GM23338 (cell line): ENCODE measurements at regions not wholly inside any gene's neighbourhood (a gene's known extent, or its start where the extent isn't known, plus 50 kb on each side); places are given as distances from the start of the nearest gene placed in this dataset.

ENCODE experiments used
- ATAC-seq: fragments of 200-7000 bp; cut with Tn5 transposase; 3 replicates; pipeline ENCODE4 v1.9.1; 2020
- DNase-seq: peaks from one replicate; pipeline ENCODE4 v3.0.0-alpha.2; 2015; ENCODE audit warnings: low spot score
- H2AFZ ChIP-seq: fragments of 200-600 bp; sonication (generic); 2 replicates; pipeline ENCODE4 v1.8.0; 2016; ENCODE audit warnings: antibody characterized with exemption, mild to moderate bottlenecking, moderate library complexity
- H3F3A ChIP-seq: fragments of 200-600 bp; sonication (generic); replicated peaks from 2 replicates; pipeline ENCODE4 v1.8.0; 2017; ENCODE audit warnings: antibody characterized with exemption, mixed run types, low read depth
- H3K27ac ChIP-seq: fragments of 200-600 bp; sonication (generic); 2 replicates; pipeline ENCODE4 v1.6.1; 2016; ENCODE audit warnings: low read depth
- H3K27me3 ChIP-seq: fragments of 200-600 bp; sonication (generic); 2 replicates; pipeline ENCODE4 v1.8.0; 2016; ENCODE audit warnings: mild to moderate bottlenecking, mixed run types, moderate library complexity; ENCODE audit not compliant: insufficient read depth
- H3K36me3 ChIP-seq: fragments of 200-600 bp; sonication (generic); 2 replicates; pipeline ENCODE4 v1.8.0; 2016; ENCODE audit warnings: mild to moderate bottlenecking; ENCODE audit not compliant: insufficient read depth
- H3K4me1 ChIP-seq: fragments of 200-600 bp; sonication (generic); 2 replicates; pipeline ENCODE4 v1.8.0; 2016; ENCODE audit warnings: mild to moderate bottlenecking, moderate library complexity; ENCODE audit not compliant: insufficient read depth
- H3K4me2 ChIP-seq: fragments of 200-600 bp; sonication (generic); 2 replicates; pipeline ENCODE4 v1.7.1; 2017; ENCODE audit warnings: mixed run types
- H3K4me3 ChIP-seq: fragments of 200-600 bp; sonication (generic); 2 replicates; pipeline ENCODE4 v1.6.1; 2016; ENCODE audit warnings: mixed run types
- H3K79me2 ChIP-seq: fragments of 200-600 bp; sonication (generic); replicated peaks from 2 replicates; pipeline ENCODE4 v1.8.0; 2017; ENCODE audit warnings: mild to moderate bottlenecking; ENCODE audit not compliant: insufficient read depth
- H3K9me2 ChIP-seq: fragments of 200-600 bp; sonication (generic); 2 replicates; pipeline ENCODE4 v1.8.0; 2017; ENCODE audit not compliant: insufficient read depth
- H4K20me1 ChIP-seq: fragments of 200-600 bp; sonication (generic); replicated peaks from 2 replicates; pipeline ENCODE4 v1.8.0; 2017; ENCODE audit warnings: mild to moderate bottlenecking; ENCODE audit not compliant: insufficient read depth
- H3K27ac Mint-ChIP-seq: 2 replicates; pipeline ENCODE4 v1.8.0; 2020; ENCODE audit warnings: inconsistent platforms, mild to moderate bottlenecking, moderate library complexity, mixed read lengths
- H3K27me3 Mint-ChIP-seq: 3 replicates; pipeline ENCODE4 v1.8.0; 2022; ENCODE audit warnings: low read depth, mild to moderate bottlenecking, moderate library complexity, mixed read lengths, inconsistent platforms; ENCODE audit not compliant: insufficient read depth, poor library complexity
- H3K36me3 Mint-ChIP-seq: 3 replicates; pipeline ENCODE4 v1.8.0; 2021; ENCODE audit warnings: low read depth, mild to moderate bottlenecking, inconsistent platforms, moderate library complexity, mixed read lengths
- H3K4me1 Mint-ChIP-seq: 3 replicates; pipeline ENCODE4 v1.8.0; 2020; ENCODE audit warnings: mild to moderate bottlenecking, inconsistent platforms, mixed read lengths
- H3K4me3 Mint-ChIP-seq: 3 replicates; pipeline ENCODE4 v1.8.0; 2021; ENCODE audit warnings: moderate library complexity, mild to moderate bottlenecking, inconsistent platforms, mixed read lengths
- H3K9me3 Mint-ChIP-seq: 3 replicates; pipeline ENCODE4 v1.8.0; 2020; ENCODE audit warnings: moderate library complexity, mild to moderate bottlenecking, inconsistent platforms, mixed read lengths
- STAT1 ChIP-seq: IDR thresholded peaks from one replicate; pipeline ENCODE4 v1.6.1; 2016; ENCODE audit warnings: antibody characterized with exemption; ENCODE audit not compliant: unreplicated experiment
- ZNF331 ChIP-seq: fragments of 250-450 bp; sonication (Bioruptor Pico); IDR thresholded peaks from 2 replicates; pipeline ENCODE4 v1.5.0; 2020; ENCODE audit warnings: low read depth, mild to moderate bottlenecking, moderate library complexity
- TF ChIP-seq, protein P1 (sequence below), 2 experiments: fragments of 200-600 bp in 1 of 2; sonication (generic) in 1 of 2; conservative IDR thresholded peaks; 2 replicates each; pipeline versions ENCODE4 v1.5.1 to v1.6.1; 2016 to 2017; ENCODE audit warnings: antibody characterized with exemption in 2 of 2, low read depth in 2 of 2, mild to moderate bottlenecking in 2 of 2, moderate library complexity in 1 of 2
- TF ChIP-seq, protein P2 (sequence below): fragments of 250-450 bp; sonication (Bioruptor Pico); IDR thresholded peaks from 2 replicates; pipeline ENCODE4 v1.5.0; 2020; ENCODE audit warnings: mild to moderate bottlenecking, moderate library complexity

DNA sequence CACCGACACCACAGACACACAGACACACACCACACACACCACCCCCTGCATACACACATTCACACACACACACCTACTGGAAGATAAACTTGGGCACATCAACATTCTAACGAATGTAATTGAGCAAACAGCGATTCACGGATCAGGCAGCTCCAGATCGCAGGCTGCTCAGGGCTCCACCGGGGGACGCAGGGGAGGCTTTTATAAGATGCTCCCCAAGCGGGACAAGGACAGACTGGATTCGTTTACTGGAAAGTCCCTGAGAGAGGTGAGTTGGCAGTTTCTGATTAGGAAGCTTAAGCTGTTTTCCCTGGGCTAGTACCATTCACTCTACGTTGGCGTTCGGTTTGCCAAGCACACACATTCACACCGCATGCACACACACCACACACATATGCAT lies 281.3 kb downstream of the IRF8 start:
- H2AFZ ChIP-seq: no peak overlapping the region
- no peaks in the 10 kb centered on the region for H3F3A ChIP-seq
- no peaks in the 10 kb centered on the region for H3K27me3 ChIP-seq
- DNase-seq: no peak
- H3K79me2 ChIP-seq: no peaks in the 10 kb centered on the region
- H3K4me3 Mint-ChIP-seq: no peak overlapping the region
- TF ChIP-seq, protein P1, sequence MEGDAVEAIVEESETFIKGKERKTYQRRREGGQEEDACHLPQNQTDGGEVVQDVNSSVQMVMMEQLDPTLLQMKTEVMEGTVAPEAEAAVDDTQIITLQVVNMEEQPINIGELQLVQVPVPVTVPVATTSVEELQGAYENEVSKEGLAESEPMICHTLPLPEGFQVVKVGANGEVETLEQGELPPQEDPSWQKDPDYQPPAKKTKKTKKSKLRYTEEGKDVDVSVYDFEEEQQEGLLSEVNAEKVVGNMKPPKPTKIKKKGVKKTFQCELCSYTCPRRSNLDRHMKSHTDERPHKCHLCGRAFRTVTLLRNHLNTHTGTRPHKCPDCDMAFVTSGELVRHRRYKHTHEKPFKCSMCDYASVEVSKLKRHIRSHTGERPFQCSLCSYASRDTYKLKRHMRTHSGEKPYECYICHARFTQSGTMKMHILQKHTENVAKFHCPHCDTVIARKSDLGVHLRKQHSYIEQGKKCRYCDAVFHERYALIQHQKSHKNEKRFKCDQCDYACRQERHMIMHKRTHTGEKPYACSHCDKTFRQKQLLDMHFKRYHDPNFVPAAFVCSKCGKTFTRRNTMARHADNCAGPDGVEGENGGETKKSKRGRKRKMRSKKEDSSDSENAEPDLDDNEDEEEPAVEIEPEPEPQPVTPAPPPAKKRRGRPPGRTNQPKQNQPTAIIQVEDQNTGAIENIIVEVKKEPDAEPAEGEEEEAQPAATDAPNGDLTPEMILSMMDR (conservative IDR thresholded peaks at IDR 0.05; ENCODE audit: low read depth in 2 of 2): peak in 1 of 2 experiments; percentile 15; a peak in 1 of 4 replicates
- TF ChIP-seq ZNF331 (CRISPR knock-in tag) (no peak), STAT1 (no peak)
- no peaks in the 10 kb centered on the region for H4K20me1 ChIP-seq
- no peaks in the 10 kb centered on the region for H3K9me2 ChIP-seq
- H3K36me3 Mint-ChIP-seq: no peaks in the 10 kb centered on the region
- no peaks in the 10 kb centered on the region; the same call in 1 of the 3 replicates for H3K9me3 Mint-ChIP-seq
- H3K36me3 ChIP-seq: no peaks in the 10 kb centered on the region
- no peak overlapping the region for H3K4me3 ChIP-seq
- no peaks in the 10 kb centered on the region for H3K4me1 ChIP-seq
- no peak overlapping the region for H3K4me2 ChIP-seq
- no peak overlapping the region for H3K27ac ChIP-seq
- ATAC-seq: peak; percentile 36; the same call in 2 of the 3 replicates
- no peaks in the 10 kb centered on the region for H3K4me1 Mint-ChIP-seq
- no peak overlapping the region for H3K27ac Mint-ChIP-seq
- no peaks in the 10 kb centered on the region for H3K27me3 Mint-ChIP-seq

DNA sequence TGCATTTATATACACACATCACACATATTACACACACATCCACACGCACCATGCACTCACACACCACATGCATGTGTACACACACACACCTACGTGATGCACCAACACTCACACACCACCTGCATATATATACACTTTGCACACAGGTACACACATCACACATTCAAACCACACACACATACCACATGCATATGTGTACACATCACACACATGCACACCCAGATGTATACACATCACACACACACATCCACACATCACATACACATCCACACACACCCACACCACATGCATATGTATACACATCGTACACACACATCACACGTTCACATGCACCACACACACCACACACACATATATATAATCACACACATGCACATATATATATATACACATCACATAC lies 281.8 kb downstream of the IRF8 start:
- Mint-ChIP-seq H3K4me3 (no peak overlapping the region), H3K9me3 (no peaks in the 10 kb centered on the region; the same call in 1 of the 3 replicates), H3K27me3 (no peaks in the 10 kb centered on the region), H3K4me1 (no peaks in the 10 kb centered on the region), H3K27ac (no peak overlapping the region), H3K36me3 (no peaks in the 10 kb centered on the region)
- Histone ChIP-seq H3K79me2 (no peaks in the 10 kb centered on the region), H4K20me1 (no peaks in the 10 kb centered on the region), H3K27ac (no peak overlapping the region), H2AFZ (no peak overlapping the region), H3K4me3 (no peak overlapping the region), H3F3A (no peaks in the 10 kb centered on the region), H3K4me1 (no peaks in the 10 kb centered on the region), H3K9me2 (no peaks in the 10 kb centered on the region), H3K27me3 (no peaks in the 10 kb centered on the region), H3K4me2 (no peak overlapping the region), H3K36me3 (no peaks in the 10 kb centered on the region)
- no peak for DNase-seq
- TF ChIP-seq, protein P2, sequence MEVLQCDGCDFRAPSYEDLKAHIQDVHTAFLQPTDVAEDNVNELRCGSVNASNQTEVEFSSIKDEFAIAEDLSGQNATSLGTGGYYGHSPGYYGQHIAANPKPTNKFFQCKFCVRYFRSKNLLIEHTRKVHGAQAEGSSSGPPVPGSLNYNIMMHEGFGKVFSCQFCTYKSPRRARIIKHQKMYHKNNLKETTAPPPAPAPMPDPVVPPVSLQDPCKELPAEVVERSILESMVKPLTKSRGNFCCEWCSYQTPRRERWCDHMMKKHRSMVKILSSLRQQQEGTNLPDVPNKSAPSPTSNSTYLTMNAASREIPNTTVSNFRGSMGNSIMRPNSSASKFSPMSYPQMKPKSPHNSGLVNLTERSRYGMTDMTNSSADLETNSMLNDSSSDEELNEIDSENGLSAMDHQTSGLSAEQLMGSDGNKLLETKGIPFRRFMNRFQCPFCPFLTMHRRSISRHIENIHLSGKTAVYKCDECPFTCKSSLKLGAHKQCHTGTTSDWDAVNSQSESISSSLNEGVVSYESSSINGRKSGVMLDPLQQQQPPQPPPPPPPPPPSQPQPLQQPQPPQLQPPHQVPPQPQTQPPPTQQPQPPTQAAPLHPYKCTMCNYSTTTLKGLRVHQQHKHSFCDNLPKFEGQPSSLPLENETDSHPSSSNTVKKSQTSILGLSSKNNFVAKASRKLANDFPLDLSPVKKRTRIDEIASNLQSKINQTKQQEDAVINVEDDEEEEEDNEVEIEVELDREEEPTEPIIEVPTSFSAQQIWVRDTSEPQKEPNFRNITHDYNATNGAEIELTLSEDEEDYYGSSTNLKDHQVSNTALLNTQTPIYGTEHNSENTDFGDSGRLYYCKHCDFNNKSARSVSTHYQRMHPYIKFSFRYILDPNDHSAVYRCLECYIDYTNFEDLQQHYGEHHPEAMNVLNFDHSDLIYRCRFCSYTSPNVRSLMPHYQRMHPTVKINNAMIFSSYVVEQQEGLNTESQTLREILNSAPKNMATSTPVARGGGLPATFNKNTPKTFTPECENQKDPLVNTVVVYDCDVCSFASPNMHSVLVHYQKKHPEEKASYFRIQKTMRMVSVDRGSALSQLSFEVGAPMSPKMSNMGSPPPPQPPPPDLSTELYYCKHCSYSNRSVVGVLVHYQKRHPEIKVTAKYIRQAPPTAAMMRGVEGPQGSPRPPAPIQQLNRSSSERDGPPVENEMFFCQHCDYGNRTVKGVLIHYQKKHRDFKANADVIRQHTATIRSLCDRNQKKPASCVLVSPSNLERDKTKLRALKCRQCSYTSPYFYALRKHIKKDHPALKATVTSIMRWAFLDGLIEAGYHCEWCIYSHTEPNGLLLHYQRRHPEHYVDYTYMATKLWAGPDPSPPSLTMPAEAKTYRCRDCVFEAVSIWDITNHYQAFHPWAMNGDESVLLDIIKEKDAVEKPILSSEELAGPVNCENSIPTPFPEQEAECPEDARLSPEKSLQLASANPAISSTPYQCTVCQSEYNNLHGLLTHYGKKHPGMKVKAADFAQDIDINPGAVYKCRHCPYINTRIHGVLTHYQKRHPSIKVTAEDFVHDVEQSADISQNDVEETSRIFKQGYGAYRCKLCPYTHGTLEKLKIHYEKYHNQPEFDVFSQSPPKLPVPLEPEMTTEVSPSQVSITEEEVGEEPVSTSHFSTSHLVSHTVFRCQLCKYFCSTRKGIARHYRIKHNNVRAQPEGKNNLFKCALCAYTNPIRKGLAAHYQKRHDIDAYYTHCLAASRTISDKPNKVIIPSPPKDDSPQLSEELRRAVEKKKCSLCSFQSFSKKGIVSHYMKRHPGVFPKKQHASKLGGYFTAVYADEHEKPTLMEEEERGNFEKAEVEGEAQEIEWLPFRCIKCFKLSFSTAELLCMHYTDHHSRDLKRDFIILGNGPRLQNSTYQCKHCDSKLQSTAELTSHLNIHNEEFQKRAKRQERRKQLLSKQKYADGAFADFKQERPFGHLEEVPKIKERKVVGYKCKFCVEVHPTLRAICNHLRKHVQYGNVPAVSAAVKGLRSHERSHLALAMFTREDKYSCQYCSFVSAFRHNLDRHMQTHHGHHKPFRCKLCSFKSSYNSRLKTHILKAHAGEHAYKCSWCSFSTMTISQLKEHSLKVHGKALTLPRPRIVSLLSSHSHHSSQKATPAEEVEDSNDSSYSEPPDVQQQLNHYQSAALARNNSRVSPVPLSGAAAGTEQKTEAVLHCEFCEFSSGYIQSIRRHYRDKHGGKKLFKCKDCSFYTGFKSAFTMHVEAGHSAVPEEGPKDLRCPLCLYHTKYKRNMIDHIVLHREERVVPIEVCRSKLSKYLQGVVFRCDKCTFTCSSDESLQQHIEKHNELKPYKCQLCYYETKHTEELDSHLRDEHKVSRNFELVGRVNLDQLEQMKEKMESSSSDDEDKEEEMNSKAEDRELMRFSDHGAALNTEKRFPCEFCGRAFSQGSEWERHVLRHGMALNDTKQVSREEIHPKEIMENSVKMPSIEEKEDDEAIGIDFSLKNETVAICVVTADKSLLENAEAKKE (CRISPR knock-in tag): no peak
- TF ChIP-seq ZNF331 (CRISPR knock-in tag): no peak
- ATAC-seq: no peak
